H1 (cell line): ENCODE measurements at regions not wholly inside any gene's neighbourhood (a gene's known extent, or its start where the extent isn't known, plus 50 kb on each side); places are given as distances from the start of the nearest gene placed in this dataset.

ENCODE experiments used
- CTCF ChIA-PET: fragments of 300-600 bp; sonication (Branson Sonifier 250); formaldehyde crosslinking; loops from one replicate; lab custom pipeline; 2021; ENCODE audit not compliant: partially characterized antibody; lab: Charles Lee
- POLR2A ChIA-PET: fragments of 300-600 bp; sonication (Branson Sonifier 250); formaldehyde crosslinking; loops from one replicate; lab custom pipeline; 2021; ENCODE audit warnings: inconsistent platforms; ENCODE audit not compliant: partially characterized antibody; lab: Charles Lee
- DNase-seq, 2 experiments: peaks; one replicate each; pipeline versions ENCODE4 v3.0.0 to v3.0.0-alpha.2; 2010 to 2022; ENCODE audit warnings: low spot score in 2 of 2, low read depth in 1 of 2, mixed read lengths in 1 of 2
- FAIRE-seq: peaks from 2 replicates; lab custom pipeline; 2011; peaks lifted over from hg19 to GRCh38; lab: Jason Lieb, UNC
- H2AFZ ChIP-seq: 2 replicates; pipeline ENCODE4 v1.8.1; 2012; ENCODE audit warnings: low read length, inconsistent platforms
- H2AK5ac ChIP-seq: 2 replicates; pipeline ENCODE4 v1.6.1; 2013; ENCODE audit warnings: low read depth, low read length
- H2BK120ac ChIP-seq: replicated peaks from 2 replicates; pipeline ENCODE3; 2013; ENCODE audit warnings: low read depth, low read length, inconsistent platforms
- H2BK12ac ChIP-seq: 2 replicates; pipeline ENCODE4 v1.6.1; 2013; ENCODE audit warnings: low read depth, low read length
- H2BK15ac ChIP-seq: 2 replicates; pipeline ENCODE4 v1.6.1; 2013; ENCODE audit warnings: low read length
- H2BK20ac ChIP-seq: 2 replicates; pipeline ENCODE4 v1.6.1; 2013; ENCODE audit warnings: low read length
- H2BK5ac ChIP-seq: 2 replicates; pipeline ENCODE4 v1.6.1; 2013; ENCODE audit warnings: low read depth, low read length
- H3K14ac ChIP-seq: 2 replicates; pipeline ENCODE4 v1.6.1; 2013; ENCODE audit warnings: inconsistent platforms; ENCODE audit not compliant: insufficient read length
- H3K18ac ChIP-seq: 2 replicates; pipeline ENCODE4 v1.6.1; 2013; ENCODE audit warnings: low read length; ENCODE audit errors: extremely low read depth
- H3K23ac ChIP-seq: 2 replicates; pipeline ENCODE4 v1.6.1; 2013; ENCODE audit warnings: inconsistent platforms; ENCODE audit not compliant: insufficient read length
- H3K23me2 ChIP-seq: 2 replicates; pipeline ENCODE4 v1.6.1; 2013; ENCODE audit warnings: low read depth, low read length
- H3K27ac ChIP-seq: 2 replicates; pipeline ENCODE4 v1.6.1; 2011; ENCODE audit warnings: low read depth, low read length, inconsistent platforms
- H3K27me3 ChIP-seq, 4 experiments: replicated peaks in 1 of 4; 1 replicate in 1 of 4; 2 replicates in 3 of 4; pipeline versions ENCODE4 v1.6.1 to v1.8.1; 2011 to 2013; ENCODE audit warnings: low read length in 3 of 4, mild to moderate bottlenecking in 3 of 4, inconsistent platforms in 2 of 4, mixed read lengths in 2 of 4, moderate library complexity in 1 of 4; ENCODE audit not compliant: control insufficient read depth in 3 of 4, insufficient read depth in 3 of 4; ENCODE audit errors: extremely low read depth in 1 of 4
- H3K36me3 ChIP-seq, 4 experiments: 2 replicates each; pipeline versions ENCODE4 v1.6.1 to v1.8.1; 2011 to 2013; ENCODE audit warnings: mild to moderate bottlenecking in 4 of 4, low read length in 3 of 4, moderate library complexity in 2 of 4, control low read depth in 1 of 4, inconsistent platforms in 1 of 4; ENCODE audit not compliant: insufficient read depth in 4 of 4, control insufficient read depth in 2 of 4
- H3K4ac ChIP-seq: replicated peaks from 2 replicates; pipeline ENCODE3; 2013; ENCODE audit warnings: low read length, low read depth, mixed read lengths, inconsistent platforms; ENCODE audit not compliant: insufficient read length
- H3K4me1 ChIP-seq, 4 experiments: replicated peaks in 1 of 4; 1 replicate in 1 of 4; 2 replicates in 3 of 4; pipeline versions ENCODE4 v1.6.1 to v1.8.1; 2011 to 2013; ENCODE audit warnings: low read length in 3 of 4, inconsistent platforms in 2 of 4, mixed read lengths in 1 of 4; ENCODE audit not compliant: insufficient read depth in 4 of 4, control insufficient read depth in 3 of 4
- H3K4me2 ChIP-seq, 2 experiments: 2 replicates each; pipeline versions ENCODE4 v1.6.1 to v1.8.1; 2011 to 2013; ENCODE audit warnings: low read depth in 2 of 2, low read length in 2 of 2, control low read depth in 1 of 2, inconsistent platforms in 1 of 2, mild to moderate bottlenecking in 1 of 2; ENCODE audit not compliant: insufficient read depth in 1 of 2
- H3K4me3 ChIP-seq, 4 experiments: fragments of 200-600, 300-600 bp in 1 of 4; sonication (generic), shearing (Covaris generic), sonication (Bioruptor Twin) in 1 of 4; 2 replicates each; pipeline versions ENCODE4 v1.5.1 to v1.8.1; 2011 to 2016; ENCODE audit warnings: low read length in 4 of 4, low read depth in 3 of 4, control low read depth in 2 of 4, inconsistent platforms in 2 of 4, mild to moderate bottlenecking in 2 of 4, mixed read lengths in 1 of 4, moderate library complexity in 1 of 4; ENCODE audit not compliant: insufficient read depth in 2 of 4; ENCODE audit errors: extremely low read depth in 1 of 4
- H3K56ac ChIP-seq: replicated peaks from 2 replicates; pipeline ENCODE3; 2013; ENCODE audit warnings: low read depth, mild to moderate bottlenecking, mixed read lengths, low read length, inconsistent platforms; ENCODE audit not compliant: insufficient read length
- H3K79me1 ChIP-seq: 2 replicates; pipeline ENCODE4 v1.6.1; 2013; ENCODE audit warnings: low read depth, low read length, control low read depth
- H3K79me2 ChIP-seq, 2 experiments: 2 replicates each; pipeline versions ENCODE4 v1.6.1 to v1.8.1; 2012 to 2013; ENCODE audit warnings: low read length in 2 of 2, mild to moderate bottlenecking in 2 of 2, inconsistent platforms in 1 of 2; ENCODE audit not compliant: insufficient read depth in 2 of 2, control insufficient read depth in 1 of 2
- H3K9ac ChIP-seq, 4 experiments: replicated peaks in 1 of 4; 1 replicate in 1 of 4; 2 replicates in 3 of 4; pipeline versions ENCODE4 v1.6.1 to v1.8.1; 2011 to 2013; ENCODE audit warnings: low read depth in 3 of 4, low read length in 3 of 4, control low read depth in 2 of 4, mild to moderate bottlenecking in 2 of 4, moderate library complexity in 2 of 4, inconsistent platforms in 1 of 4; ENCODE audit errors: extremely low read depth in 1 of 4
- H3K9me3 ChIP-seq, 2 experiments: 2 replicates each; pipeline versions ENCODE4 v1.6.1 to v1.8.1; 2012 to 2013; ENCODE audit warnings: mild to moderate bottlenecking in 2 of 2, moderate library complexity in 2 of 2, control low read depth in 1 of 2, inconsistent platforms in 1 of 2, low read depth in 1 of 2, low read length in 1 of 2, mixed read lengths in 1 of 2; ENCODE audit not compliant: insufficient read depth in 2 of 2
- H4K20me1 ChIP-seq, 2 experiments: replicated peaks in 1 of 2; 2 replicates each; pipeline versions ENCODE3 to v1.8.1; 2011 to 2013; ENCODE audit warnings: inconsistent platforms in 2 of 2, low read length in 2 of 2, mild to moderate bottlenecking in 1 of 2; ENCODE audit not compliant: insufficient read depth in 2 of 2, control insufficient read depth in 1 of 2
- H4K5ac ChIP-seq: 2 replicates; pipeline ENCODE4 v1.6.1; 2013; ENCODE audit warnings: low read length, low read depth, mixed read lengths, inconsistent platforms; ENCODE audit not compliant: insufficient read length
- H4K8ac ChIP-seq: 2 replicates; pipeline ENCODE4 v1.8.0; 2013; ENCODE audit warnings: mild to moderate bottlenecking, moderate library complexity, low read length, inconsistent platforms; ENCODE audit not compliant: insufficient read depth; ENCODE audit errors: extremely low read depth
- H4K91ac ChIP-seq: replicated peaks from 2 replicates; pipeline ENCODE3; 2013; ENCODE audit warnings: low read length, mixed read lengths, inconsistent platforms; ENCODE audit not compliant: insufficient read length
- CBX5 ChIP-seq: fragments of 300-800, 300-1000 bp; sonication (generic); IDR thresholded peaks from 2 replicates; pipeline ENCODE4 v1.7.1; 2016; ENCODE audit warnings: antibody characterized with exemption, low read length, low read depth
- RFX5 ChIP-seq: IDR thresholded peaks from 2 replicates; pipeline ENCODE4 v1.6.1; 2011; ENCODE audit warnings: low read depth, low read length, improper control_type of control experiment, borderline replicate concordance
- WGBS, 2 experiments: shearing (Covaris generic) in 1 of 2; methylation state at CpG; one replicate each; pipeline versions ENCODE4 v1.1.6 to v1.1.7; 2013 to 2015; ENCODE audit warnings: low lambda C conversion rate in 2 of 2, mixed read lengths in 2 of 2, inconsistent platforms in 1 of 2, low coverage in 1 of 2, missing lambda C conversion rate in 1 of 2; ENCODE audit not compliant: insufficient replicate concordance in 2 of 2, insufficient coverage in 1 of 2, insufficient read length in 1 of 2; ENCODE audit errors: extremely low coverage in 1 of 2, missing lambda C conversion rate in 1 of 2; 5-methylcytosine and 5-hydroxymethylcytosine counted together
- TF ChIP-seq, protein P1 (sequence below): IDR thresholded peaks from 2 replicates; pipeline ENCODE4 v1.6.1; 2012; ENCODE audit warnings: inconsistent platforms

DNA sequence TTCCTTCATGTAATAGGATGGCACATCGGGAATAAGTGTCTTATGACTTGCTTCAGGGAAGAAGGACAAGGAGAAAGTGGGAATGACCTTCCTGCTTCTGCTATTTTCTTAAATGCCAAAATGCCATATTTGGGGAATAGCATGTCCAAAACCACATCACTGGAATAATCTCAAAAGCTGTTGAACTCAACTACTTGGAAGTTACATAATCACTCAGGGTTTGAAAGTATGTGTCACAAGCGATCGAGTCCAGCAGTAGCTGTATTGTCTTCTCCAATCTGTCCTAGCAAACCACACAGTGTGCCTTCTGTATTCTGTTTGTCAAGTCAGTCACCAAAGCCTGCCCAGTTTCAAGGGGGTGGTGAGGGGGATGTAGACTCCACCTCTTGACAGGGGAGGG lies 58.3 kb upstream of the GADL1 start:
- H3K4me2 ChIP-seq = no peak overlapping the region

More for the DNA sequence above, 58.3 kb upstream of the GADL1 start:
- Histone ChIP-seq H4K91ac (no peak overlapping the region), H3K18ac (no peak overlapping the region), H3K79me2 (no peaks in the 10 kb centered on the region), H2BK12ac (no peak overlapping the region), H3K4me3 (no peak overlapping the region), H2BK120ac (no peak overlapping the region), H3K9me3 (no peaks in the 10 kb centered on the region), H3K14ac (no peak overlapping the region), H3K56ac (no peak overlapping the region), H3K27ac (no peak overlapping the region), H3K36me3 (no peaks in the 10 kb centered on the region), H3K23me2 (no peaks in the 10 kb centered on the region), H2BK5ac (no peak overlapping the region), H3K27me3 (no peaks in the 10 kb centered on the region), H2AK5ac (no peak overlapping the region), H3K9ac (no peak overlapping the region), H3K79me1 (no peaks in the 10 kb centered on the region), H2BK15ac (no peak overlapping the region), H3K4ac (no peak overlapping the region), H2AFZ (no peak overlapping the region), H4K8ac (no peak overlapping the region), H4K5ac (no peak overlapping the region), H2BK20ac (no peak overlapping the region), H4K20me1 (no peaks in the 10 kb centered on the region), H3K23ac (no peak overlapping the region), H3K4me1 (no peaks in the 10 kb centered on the region; a peak in 1 of 7 replicates)
- no peak for FAIRE-seq
- ChIA-PET CTCF (no interaction called here), POLR2A (no interaction called here)
- TF ChIP-seq, protein P1, sequence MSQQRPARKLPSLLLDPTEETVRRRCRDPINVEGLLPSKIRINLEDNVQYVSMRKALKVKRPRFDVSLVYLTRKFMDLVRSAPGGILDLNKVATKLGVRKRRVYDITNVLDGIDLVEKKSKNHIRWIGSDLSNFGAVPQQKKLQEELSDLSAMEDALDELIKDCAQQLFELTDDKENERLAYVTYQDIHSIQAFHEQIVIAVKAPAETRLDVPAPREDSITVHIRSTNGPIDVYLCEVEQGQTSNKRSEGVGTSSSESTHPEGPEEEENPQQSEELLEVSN = no peak
- no peak for TF ChIP-seq RFX5
- no peak for TF ChIP-seq CBX5
- no peak for DNase-seq
- 93% methylated on average over 3 of the region's 3 CpGs; no CpG with 5 or more reads in 1 of the 2 experiments for WGBS, 2 experiments
